Midbrain (tissue), 1 donor: ENCODE measurements at regions not wholly inside any gene's neighbourhood (a gene's known extent, or its start where the extent isn't known, plus 50 kb on each side); places are given as distances from the start of the nearest gene placed in this dataset.

Source experiments
- DNase-seq: peaks from one replicate; lab custom pipeline; 2025; lab: John Stamatoyannopoulos, UW

- no peak for DNase-seq
Measured at GRCh38 chr6:26149240-26149639, 62.0 kb downstream of the HFE start.

GRCh38 chr6:26152226-26153101 is 65.2 kb downstream of the HFE start:
- no peak for DNase-seq

- DNase-seq: peak; percentile 26
Measured at GRCh38 chr6:26155061-26155930, 68.1 kb downstream of the HFE start.

GRCh38 chr6:26156105-26156849 is 69.0 kb downstream of the HFE start:
- peak; percentile 92 for DNase-seq

- peak; percentile 60 for DNase-seq
Measured at GRCh38 chr6:26156850-26157250, 69.6 kb downstream of the HFE start.

- DNase-seq: peak; percentile 95
Measured at GRCh38 chr6:26157251-26158075, 70.2 kb downstream of the HFE start.

- DNase-seq: no peak
Measured at GRCh38 chr6:26158076-26158580, 70.9 kb downstream of the HFE start.

- DNase-seq: peak; percentile 41
Measured at GRCh38 chr6:26158581-26159356, 71.5 kb downstream of the HFE start.

- no peak for DNase-seq
Measured at GRCh38 chr6:26159357-26160273, 72.4 kb downstream of the HFE start.

GRCh38 chr6:26161322-26161721 is 74.1 kb downstream of the HFE start:
- no peak for DNase-seq

GRCh38 chr6:26162399-26162798 is 75.2 kb downstream of the HFE start:
- no peak for DNase-seq

- no peak for DNase-seq
Measured at GRCh38 chr6:26163427-26164119, 76.3 kb downstream of the HFE start.

GRCh38 chr6:26164120-26164505 is 76.9 kb downstream of the HFE start:
- no peak for DNase-seq

GRCh38 chr6:26165261-26165790 is 78.1 kb downstream of the HFE start:
- no peak for DNase-seq

GRCh38 chr6:26170181-26170580 is 83.0 kb downstream of the HFE start:
- DNase-seq: no peak

- DNase-seq: no peak
Measured at GRCh38 chr6:26170951-26171841, 84.0 kb downstream of the HFE start.

- peak; percentile 9 for DNase-seq
Measured at GRCh38 chr6:26172608-26172968, 85.4 kb downstream of the HFE start.

GRCh38 chr6:26173836-26174145 is 86.6 kb downstream of the HFE start:
- no peak for DNase-seq
